Iris pigment epithelial cell (primary cell): ENCODE measurements at regions not wholly inside any gene's neighbourhood (a gene's known extent, or its start where the extent isn't known, plus 50 kb on each side); places are given as distances from the start of the nearest gene placed in this dataset.
"Not testable (repeated sequence)": the region's sequence is repeated elsewhere in the genome, so short reads cannot be mapped to it uniquely, and the experiment has no call there.

ENCODE experiments used
- DNase-seq: peaks from one replicate; pipeline ENCODE4 v3.0.0-alpha.2; 2011; ENCODE audit warnings: low read depth

GRCh38 chr12:17357396-17357795, 732.6 kb downstream of the RERGL start:
- DNase-seq, result no peak

GRCh38 chr12:17352164-17352563, 737.8 kb downstream of the RERGL start:
- DNase-seq, result no peak

GRCh38 chr12:17348311-17348710, 741.7 kb downstream of the RERGL start:
- DNase-seq, result no peak

- no peak for DNase-seq
Observed at GRCh38 chr12:17344649-17345048, 738.7 kb upstream of the LMO3 start.

- no peak for DNase-seq
Observed at GRCh38 chr12:17342381-17342961, 736.5 kb upstream of the LMO3 start.

- no peak for DNase-seq
Observed at GRCh38 chr12:17335487-17335886, 729.5 kb upstream of the LMO3 start.

- DNase-seq, result no peak
Observed at GRCh38 chr12:17334784-17335183, 728.8 kb upstream of the LMO3 start.

- DNase-seq, result no peak
Observed at GRCh38 chr12:17333287-17333686, 727.3 kb upstream of the LMO3 start.

GRCh38 chr12:17326649-17327048, 720.7 kb upstream of the LMO3 start:
- DNase-seq, result no peak

- DNase-seq, result no peak
Observed at GRCh38 chr12:17322090-17322489, 716.1 kb upstream of the LMO3 start.

GRCh38 chr12:17304503-17305347, 698.8 kb upstream of the LMO3 start:
- peak; percentile 33 for DNase-seq

- no peak for DNase-seq
Observed at GRCh38 chr12:17302001-17302400, 696.0 kb upstream of the LMO3 start.

GRCh38 chr12:17301544-17301943, 695.6 kb upstream of the LMO3 start:
- no peak for DNase-seq

GRCh38 chr12:17296882-17297281, 690.9 kb upstream of the LMO3 start:
- no peak for DNase-seq

GRCh38 chr12:17286874-17287273, 680.9 kb upstream of the LMO3 start:
- no peak for DNase-seq

- DNase-seq, result no peak
Observed at GRCh38 chr12:17284873-17285272, 678.9 kb upstream of the LMO3 start.

- DNase-seq, result no peak
Observed at GRCh38 chr12:17283563-17283962, 677.6 kb upstream of the LMO3 start.

GRCh38 chr12:17282169-17282568, 676.2 kb upstream of the LMO3 start:
- DNase-seq, result not testable (repeated sequence)

GRCh38 chr12:17278946-17279345, 673.0 kb upstream of the LMO3 start:
- no peak for DNase-seq

GRCh38 chr12:17276196-17276595, 670.2 kb upstream of the LMO3 start:
- DNase-seq, result no peak

GRCh38 chr12:17266856-17267255, 660.9 kb upstream of the LMO3 start:
- no peak for DNase-seq

- DNase-seq, result no peak
Observed at GRCh38 chr12:17264603-17265002, 658.6 kb upstream of the LMO3 start.

GRCh38 chr12:17239874-17240273, 633.9 kb upstream of the LMO3 start:
- no peak for DNase-seq

GRCh38 chr12:17235996-17236395, 630.0 kb upstream of the LMO3 start:
- DNase-seq, result no peak
